GM19438 (cell line): ENCODE measurements at regions not wholly inside any gene's neighbourhood (a gene's known extent, or its start where the extent isn't known, plus 50 kb on each side); places are given as distances from the start of the nearest gene placed in this dataset.
"Not testable (repeated sequence)": the region's sequence is repeated elsewhere in the genome, so short reads cannot be mapped to it uniquely, and the experiment has no call there.

Experiments
- ATAC-seq: cut with Tn5 transposase; IDR thresholded peaks from one replicate; pipeline ENCODE4 v1.9.1; 2021; ENCODE audit warnings: low read depth; ENCODE audit not compliant: unreplicated experiment

GRCh38 chr14:85063747-85064146 lies 466.2 kb upstream of the FLRT2 start:
- no peak for ATAC-seq

- ATAC-seq: no peak
Measured at GRCh38 chr14:85071447-85071846, 458.5 kb upstream of the FLRT2 start.

GRCh38 chr14:85074955-85075354 lies 455.0 kb upstream of the FLRT2 start:
- no peak for ATAC-seq

- no peak for ATAC-seq
Measured at GRCh38 chr14:85075694-85076476, 454.1 kb upstream of the FLRT2 start.

GRCh38 chr14:85077716-85078115 lies 452.2 kb upstream of the FLRT2 start:
- not testable (repeated sequence) for ATAC-seq

- ATAC-seq: no peak
Measured at GRCh38 chr14:85079842-85080730, 449.9 kb upstream of the FLRT2 start.

GRCh38 chr14:85084344-85084743 lies 445.6 kb upstream of the FLRT2 start:
- no peak for ATAC-seq

- no peak for ATAC-seq
Measured at GRCh38 chr14:85085981-85086380, 444.0 kb upstream of the FLRT2 start.

GRCh38 chr14:85087201-85087600 lies 442.7 kb upstream of the FLRT2 start:
- ATAC-seq: no peak

GRCh38 chr14:85088192-85088591 lies 441.8 kb upstream of the FLRT2 start:
- no peak for ATAC-seq

GRCh38 chr14:85090681-85091080 lies 439.3 kb upstream of the FLRT2 start:
- no peak for ATAC-seq

- no peak for ATAC-seq
Measured at GRCh38 chr14:85093631-85094330, 436.2 kb upstream of the FLRT2 start.

- ATAC-seq: no peak
Measured at GRCh38 chr14:85102591-85102990, 427.4 kb upstream of the FLRT2 start.

GRCh38 chr14:85106506-85106905 lies 423.4 kb upstream of the FLRT2 start:
- no peak for ATAC-seq

- ATAC-seq: no peak
Measured at GRCh38 chr14:85112762-85113161, 417.2 kb upstream of the FLRT2 start.

- ATAC-seq: no peak
Measured at GRCh38 chr14:85115921-85116320, 414.0 kb upstream of the FLRT2 start.

- ATAC-seq: no peak
Measured at GRCh38 chr14:85118274-85118673, 411.7 kb upstream of the FLRT2 start.

- no peak for ATAC-seq
Measured at GRCh38 chr14:85122690-85123089, 407.3 kb upstream of the FLRT2 start.

GRCh38 chr14:85123755-85124154 lies 406.2 kb upstream of the FLRT2 start:
- no peak for ATAC-seq

- no peak for ATAC-seq
Measured at GRCh38 chr14:85124631-85125290, 405.2 kb upstream of the FLRT2 start.

GRCh38 chr14:85125291-85125670 lies 404.7 kb upstream of the FLRT2 start:
- ATAC-seq: no peak
